A673 (cell line): ENCODE measurements at regions not wholly inside any gene's neighbourhood (a gene's known extent, or its start where the extent isn't known, plus 50 kb on each side); places are given as distances from the start of the nearest gene placed in this dataset.

Experiments
- BruUV-seq: library from RNA; stranded (reverse); fragments of 400-500 nt; replicated peaks from 2 replicates; lab custom pipeline; 2021; lab: Mats Ljungman, UMichigan
- CTCF ChIA-PET: fragments of 300-600 bp; sonication (Branson Sonifier 250); formaldehyde crosslinking; loops from one replicate; lab custom pipeline; 2022; ENCODE audit warnings: antibody characterized with exemption; lab: Charles Lee
- POLR2A ChIA-PET: fragments of 300-600 bp; sonication (Branson Sonifier 250); formaldehyde crosslinking; loops from one replicate; lab custom pipeline; 2022; ENCODE audit warnings: antibody characterized with exemption; ENCODE audit not compliant: low non-redundant PET; lab: Charles Lee
- DNase-seq: peaks from one replicate; pipeline ENCODE4 v3.0.0-alpha.2; 2015; ENCODE audit warnings: low spot score
- H3K27ac ChIP-seq: fragments of 200-600 bp; sonication (generic); 2 replicates; pipeline ENCODE4 v1.5.1; 2016; ENCODE audit warnings: mixed run types, low read depth, mild to moderate bottlenecking, mixed read lengths, antibody characterized with exemption, low read length; ENCODE audit not compliant: poor library complexity, severe bottlenecking
- H3K27me3 ChIP-seq: fragments of 200-600 bp; sonication (generic); replicated peaks from 2 replicates; pipeline ENCODE4 v1.6.1; 2017; ENCODE audit warnings: mixed run types, low read depth, mild to moderate bottlenecking, mixed read lengths, antibody characterized with exemption, low read length; ENCODE audit not compliant: insufficient read depth, poor library complexity
- H3K36me3 ChIP-seq: fragments of 200-600 bp; sonication (generic); 2 replicates; pipeline ENCODE4 v1.6.1; 2016; ENCODE audit warnings: mixed run types, mild to moderate bottlenecking, mixed read lengths, antibody characterized with exemption, low read length; ENCODE audit not compliant: insufficient read depth, poor library complexity, severe bottlenecking
- H3K4me1 ChIP-seq: fragments of 200-600 bp; sonication (generic); 2 replicates; pipeline ENCODE4 v1.6.1; 2017; ENCODE audit warnings: mixed run types, mild to moderate bottlenecking, mixed read lengths, antibody characterized with exemption, low read length; ENCODE audit not compliant: insufficient read depth, poor library complexity, severe bottlenecking
- H3K4me3 ChIP-seq: fragments of 200-600 bp; sonication (generic); 2 replicates; pipeline ENCODE4 v1.5.1; 2016; ENCODE audit warnings: low read depth, mixed run types, mild to moderate bottlenecking, mixed read lengths, low read length; ENCODE audit not compliant: poor library complexity, severe bottlenecking
- H3K9me3 ChIP-seq: fragments of 200-600 bp; sonication (generic); 2 replicates; pipeline ENCODE4 v1.6.1; 2016; ENCODE audit warnings: mixed run types, low read depth, mild to moderate bottlenecking, mixed read lengths, antibody characterized with exemption, low read length; ENCODE audit not compliant: poor library complexity, severe bottlenecking
- EZH2 ChIP-seq: fragments of 200-600 bp; sonication (generic); IDR thresholded peaks from 2 replicates; pipeline ENCODE4 v1.6.1; 2017; ENCODE audit warnings: borderline replicate concordance, low read depth, mild to moderate bottlenecking, mixed read lengths, antibody characterized with exemption, low read length; ENCODE audit not compliant: poor library complexity, severe bottlenecking
- intact Hi-C: fragments of 100-400 bp; cut with micrococcal nuclease; formaldehyde crosslinking; loops from one replicate; pipeline ENCODE4 v1.10.0; 2022; ENCODE audit not compliant: unreplicated experiment
- TF ChIP-seq, protein P1 (sequence below): fragments of 300-800, 200-600 bp; sonication (generic); conservative IDR thresholded peaks from 2 replicates; pipeline ENCODE4 v1.5.1; 2017; ENCODE audit warnings: low read depth, mild to moderate bottlenecking, antibody characterized with exemption, low read length, moderate library complexity, mixed read lengths

DNA sequence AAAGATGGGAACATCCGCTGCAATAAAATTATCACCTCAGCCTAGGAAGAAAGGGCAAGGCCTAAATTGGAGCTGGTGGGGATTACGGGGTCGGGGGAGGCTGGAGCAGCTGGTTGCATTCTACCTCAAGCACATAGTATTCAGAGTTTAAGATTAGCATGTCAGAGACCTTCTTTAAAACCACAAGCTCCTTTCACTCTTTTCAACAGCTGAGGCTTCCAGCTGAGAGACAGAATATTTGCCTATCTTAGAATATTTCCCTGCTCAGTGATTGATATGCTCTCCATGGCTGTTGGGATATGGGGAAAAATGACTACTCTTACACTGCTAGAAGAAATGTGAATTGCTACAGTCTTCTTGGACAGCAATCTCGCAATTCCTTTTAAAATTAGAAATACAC, 248.6 kb downstream of the TBX15 start:
- POLR2A ChIA-PET = no interaction called here
- TF ChIP-seq, protein P1, sequence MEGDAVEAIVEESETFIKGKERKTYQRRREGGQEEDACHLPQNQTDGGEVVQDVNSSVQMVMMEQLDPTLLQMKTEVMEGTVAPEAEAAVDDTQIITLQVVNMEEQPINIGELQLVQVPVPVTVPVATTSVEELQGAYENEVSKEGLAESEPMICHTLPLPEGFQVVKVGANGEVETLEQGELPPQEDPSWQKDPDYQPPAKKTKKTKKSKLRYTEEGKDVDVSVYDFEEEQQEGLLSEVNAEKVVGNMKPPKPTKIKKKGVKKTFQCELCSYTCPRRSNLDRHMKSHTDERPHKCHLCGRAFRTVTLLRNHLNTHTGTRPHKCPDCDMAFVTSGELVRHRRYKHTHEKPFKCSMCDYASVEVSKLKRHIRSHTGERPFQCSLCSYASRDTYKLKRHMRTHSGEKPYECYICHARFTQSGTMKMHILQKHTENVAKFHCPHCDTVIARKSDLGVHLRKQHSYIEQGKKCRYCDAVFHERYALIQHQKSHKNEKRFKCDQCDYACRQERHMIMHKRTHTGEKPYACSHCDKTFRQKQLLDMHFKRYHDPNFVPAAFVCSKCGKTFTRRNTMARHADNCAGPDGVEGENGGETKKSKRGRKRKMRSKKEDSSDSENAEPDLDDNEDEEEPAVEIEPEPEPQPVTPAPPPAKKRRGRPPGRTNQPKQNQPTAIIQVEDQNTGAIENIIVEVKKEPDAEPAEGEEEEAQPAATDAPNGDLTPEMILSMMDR = no peak
- no peak for TF ChIP-seq EZH2
- no TSS peak for BruUV-seq

DNA sequence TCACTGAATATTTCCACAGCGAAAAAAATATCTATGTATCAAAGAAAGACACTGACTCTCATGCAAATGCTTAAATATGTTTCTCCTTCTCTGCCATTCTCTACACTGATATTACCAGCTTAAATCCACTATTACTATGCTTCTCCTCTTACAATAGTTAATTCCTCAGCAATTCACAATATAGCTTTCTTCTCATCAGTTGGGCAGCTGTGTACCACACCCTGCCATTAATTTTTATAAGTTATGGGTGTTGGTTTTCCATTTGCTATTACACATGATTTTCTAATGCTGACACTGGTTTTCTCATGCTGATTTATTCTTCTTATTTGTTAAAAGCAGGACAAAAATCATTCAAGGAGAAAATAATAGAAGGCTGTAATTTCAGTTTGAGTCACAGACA, 251.8 kb downstream of the TBX15 start:
- TF ChIP-seq, protein P1 = no peak
- TF ChIP-seq EZH2 = no peak
- POLR2A ChIA-PET = no interaction called here
- CTCF ChIA-PET = no interaction called here
- H3K27me3 ChIP-seq = no peaks in the 10 kb centered on the region
- no peak overlapping the region for H3K27ac ChIP-seq
- intact Hi-C loops = no loop called here
- H3K36me3 ChIP-seq = no peaks in the 10 kb centered on the region
- H3K9me3 ChIP-seq = no peaks in the 10 kb centered on the region
- DNase-seq = no peak
- H3K4me3 ChIP-seq = no peak overlapping the region
- H3K4me1 ChIP-seq = no peaks in the 10 kb centered on the region
- no TSS peak for BruUV-seq

More for the DNA sequence above, 248.6 kb downstream of the TBX15 start:
- DNase-seq = peak; percentile 2
- Histone ChIP-seq H3K4me3 (no peak overlapping the region), H3K27me3 (no peaks in the 10 kb centered on the region), H3K36me3 (no peaks in the 10 kb centered on the region), H3K27ac (no peak overlapping the region), H3K9me3 (no peaks in the 10 kb centered on the region), H3K4me1 (no peaks in the 10 kb centered on the region)
- CTCF ChIA-PET = no interaction called here
- intact Hi-C loops = no loop called here

DNA sequence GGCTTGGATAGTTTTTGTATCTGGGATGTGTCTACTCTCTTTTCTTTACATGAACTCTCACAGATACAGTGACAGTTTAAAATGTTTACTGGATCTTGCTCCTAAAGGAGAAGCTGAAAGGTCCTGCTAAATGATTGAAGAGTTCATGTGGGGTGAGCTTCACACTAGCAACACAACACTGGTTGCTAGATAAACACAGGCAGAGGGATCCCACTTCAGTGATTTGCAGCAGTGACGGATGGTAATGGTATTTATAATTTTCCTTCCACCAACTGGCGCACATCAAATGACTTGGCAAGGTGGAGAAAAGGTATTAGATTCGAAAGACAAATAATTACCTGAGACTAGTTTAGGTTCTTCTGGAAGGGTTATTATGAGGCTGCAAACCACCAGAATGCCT, 270.2 kb downstream of the TBX15 start:
- no peak for DNase-seq
- Histone ChIP-seq H3K9me3 (no peaks in the 10 kb centered on the region), H3K4me1 (no peaks in the 10 kb centered on the region), H3K27me3 (no peaks in the 10 kb centered on the region), H3K4me3 (no peak overlapping the region), H3K27ac (no peak overlapping the region), H3K36me3 (no peaks in the 10 kb centered on the region)
- intact Hi-C loops = no loop called here
- no peak for TF ChIP-seq EZH2
- TF ChIP-seq, protein P1 = no peak
- no TSS peak for BruUV-seq
- ChIA-PET POLR2A (no interaction called here), CTCF (no interaction called here)
